Ishikawa (cell line): ENCODE measurements at regions not wholly inside any gene's neighbourhood (a gene's known extent, or its start where the extent isn't known, plus 50 kb on each side); places are given as distances from the start of the nearest gene placed in this dataset.

Source experiments
- CEBPB ChIP-seq: IDR thresholded peaks from 2 replicates; pipeline ENCODE4 v1.6.1; 2012
- CREB1 ChIP-seq: IDR thresholded peaks from 2 replicates; pipeline ENCODE4 v1.6.1; 2012; ENCODE audit warnings: low read depth
- EGR1 ChIP-seq: IDR thresholded peaks from 2 replicates; pipeline ENCODE4 v1.6.1; 2012
- EP300 ChIP-seq: IDR thresholded peaks from 2 replicates; pipeline ENCODE4 v1.6.1; 2012; ENCODE audit warnings: borderline replicate concordance
- FOXM1 ChIP-seq: IDR thresholded peaks from 2 replicates; pipeline ENCODE4 v1.6.1; 2012; ENCODE audit warnings: low read depth, borderline replicate concordance
- MAX ChIP-seq: IDR thresholded peaks from 2 replicates; pipeline ENCODE4 v1.6.1; 2012
- NFIC ChIP-seq: IDR thresholded peaks from 2 replicates; pipeline ENCODE4 v1.6.1; 2012
- RAD21 ChIP-seq: IDR thresholded peaks from 2 replicates; pipeline ENCODE4 v1.6.1; 2012; ENCODE audit warnings: low read depth
- REST ChIP-seq: IDR thresholded peaks from 2 replicates; pipeline ENCODE4 v1.6.1; 2012; ENCODE audit warnings: low read depth, mild to moderate bottlenecking
- TAF1 ChIP-seq: IDR thresholded peaks from 2 replicates; pipeline ENCODE4 v1.6.1; 2012; ENCODE audit warnings: low read depth, mild to moderate bottlenecking
- TCF12 ChIP-seq: IDR thresholded peaks from 2 replicates; pipeline ENCODE4 v1.6.1; 2012; ENCODE audit warnings: low read depth
- TEAD4 ChIP-seq: IDR thresholded peaks from 2 replicates; pipeline ENCODE4 v1.6.1; 2012
- YY1 ChIP-seq: IDR thresholded peaks from 2 replicates; pipeline ENCODE4 v1.6.1; 2012; ENCODE audit warnings: low read depth
- ZBTB7A ChIP-seq: IDR thresholded peaks from 2 replicates; pipeline ENCODE4 v1.6.1; 2012; ENCODE audit warnings: low read depth
- TF ChIP-seq, protein P1 (sequence below): IDR thresholded peaks from 2 replicates; pipeline ENCODE4 v1.6.1; 2012

DNA sequence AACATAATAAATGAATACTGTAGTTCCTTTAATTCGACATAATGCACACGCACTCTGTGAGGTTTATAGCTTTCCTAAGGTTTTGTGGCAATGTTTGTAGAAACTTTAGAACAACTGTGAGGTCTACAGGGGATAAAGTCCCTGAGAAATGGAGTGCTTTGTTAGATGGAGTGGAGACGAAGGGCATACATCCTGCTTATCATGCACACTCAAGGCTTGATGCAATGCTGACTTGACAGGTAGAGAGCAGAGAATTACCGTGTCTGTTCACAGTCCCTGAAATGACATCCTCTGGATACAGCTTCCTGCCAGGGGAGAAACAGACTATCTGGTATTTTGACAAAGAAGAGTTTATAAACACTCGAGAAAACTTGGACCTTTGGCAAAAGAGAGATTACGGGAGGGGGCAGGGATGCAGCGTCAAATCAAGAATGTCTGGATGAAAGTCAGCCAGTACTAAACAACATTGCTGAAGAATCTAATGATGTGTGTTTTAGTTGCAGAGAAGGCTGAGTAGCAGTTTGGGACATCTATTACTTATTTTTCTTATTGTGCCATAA, 766.9 kb upstream of the ZEB2 start:
- TF ChIP-seq TCF12 (no peak), CREB1 (no peak), REST (no peak), FOXM1 (no peak), TEAD4 (no peak), MAX (no peak), EGR1 (no peak), ZBTB7A (no peak), NFIC (no peak)
- TF ChIP-seq, protein P1, sequence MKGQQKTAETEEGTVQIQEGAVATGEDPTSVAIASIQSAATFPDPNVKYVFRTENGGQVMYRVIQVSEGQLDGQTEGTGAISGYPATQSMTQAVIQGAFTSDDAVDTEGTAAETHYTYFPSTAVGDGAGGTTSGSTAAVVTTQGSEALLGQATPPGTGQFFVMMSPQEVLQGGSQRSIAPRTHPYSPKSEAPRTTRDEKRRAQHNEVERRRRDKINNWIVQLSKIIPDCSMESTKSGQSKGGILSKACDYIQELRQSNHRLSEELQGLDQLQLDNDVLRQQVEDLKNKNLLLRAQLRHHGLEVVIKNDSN: no peak

- TF ChIP-seq, protein P1: no peak
- TF ChIP-seq FOXM1: no peak
- no peak for TF ChIP-seq TAF1
- TF ChIP-seq ZBTB7A: no peak
- no peak for TF ChIP-seq REST
- no peak for TF ChIP-seq CEBPB
- TF ChIP-seq NFIC: no peak
Measured at GRCh38 chr2:145284551-145284950, 764.6 kb upstream of the ZEB2 start.

DNA sequence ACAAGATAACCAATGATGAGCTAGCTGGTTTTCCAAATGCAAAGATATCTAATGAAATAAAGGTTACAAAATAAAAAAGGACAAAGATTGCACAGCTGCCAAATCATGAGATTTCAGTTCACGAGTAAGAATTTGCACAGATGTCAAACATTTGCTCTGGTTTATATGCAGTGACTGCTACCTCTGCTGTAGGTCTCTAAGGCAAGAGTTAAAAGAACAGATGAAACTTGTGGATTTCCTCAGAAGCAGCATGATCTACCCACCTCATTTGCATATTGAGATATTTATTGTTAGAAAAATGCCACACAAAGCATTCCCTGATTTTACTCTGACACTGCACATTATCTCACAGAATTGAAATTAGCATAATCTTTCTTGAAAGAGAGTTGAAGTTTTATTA, 763.2 kb upstream of the ZEB2 start:
- TF ChIP-seq FOXM1 (no peak), YY1 (no peak), EP300 (no peak), CREB1 (no peak), MAX (no peak)

- TF ChIP-seq ZBTB7A: no peak
- no peak for TF ChIP-seq YY1
- TF ChIP-seq TCF12: no peak
- no peak for TF ChIP-seq EGR1
- TF ChIP-seq FOXM1: no peak
- TF ChIP-seq, protein P1: no peak
- TF ChIP-seq RAD21: no peak
- TF ChIP-seq EP300: no peak
- TF ChIP-seq REST: no peak
- no peak for TF ChIP-seq TAF1
- TF ChIP-seq NFIC: no peak
- no peak for TF ChIP-seq CREB1
- TF ChIP-seq CEBPB: no peak
- TF ChIP-seq TEAD4: no peak
- no peak for TF ChIP-seq MAX
Measured at GRCh38 chr2:145277922-145278321, 758.0 kb upstream of the ZEB2 start.
